HL-60 (cell line): ENCODE measurements at regions not wholly inside any gene's neighbourhood (a gene's known extent, or its start where the extent isn't known, plus 50 kb on each side); places are given as distances from the start of the nearest gene placed in this dataset.

Source experiments
- GABPA ChIP-seq: IDR thresholded peaks from 2 replicates; pipeline ENCODE4 v1.6.1; 2012; ENCODE audit warnings: low read depth
- POLR2AphosphoS5 ChIP-seq: IDR thresholded peaks from 2 replicates; pipeline ENCODE4 v1.6.1; 2012; ENCODE audit warnings: low read depth
- SPI1 ChIP-seq: IDR thresholded peaks from 2 replicates; pipeline ENCODE4 v1.6.1; 2012; ENCODE audit warnings: low read depth, mild to moderate bottlenecking, borderline replicate concordance
- TF ChIP-seq, protein P1 (sequence below): IDR thresholded peaks from one replicate; pipeline ENCODE4 v1.5.1; 2011; ENCODE audit warnings: low read length, control low read depth, inconsistent platforms; ENCODE audit not compliant: insufficient read depth
- TF ChIP-seq, protein P2 (sequence below): IDR thresholded peaks from 2 replicates; pipeline ENCODE4 v1.6.1; 2012; ENCODE audit warnings: low read depth; ENCODE audit not compliant: insufficient replicate concordance

DNA sequence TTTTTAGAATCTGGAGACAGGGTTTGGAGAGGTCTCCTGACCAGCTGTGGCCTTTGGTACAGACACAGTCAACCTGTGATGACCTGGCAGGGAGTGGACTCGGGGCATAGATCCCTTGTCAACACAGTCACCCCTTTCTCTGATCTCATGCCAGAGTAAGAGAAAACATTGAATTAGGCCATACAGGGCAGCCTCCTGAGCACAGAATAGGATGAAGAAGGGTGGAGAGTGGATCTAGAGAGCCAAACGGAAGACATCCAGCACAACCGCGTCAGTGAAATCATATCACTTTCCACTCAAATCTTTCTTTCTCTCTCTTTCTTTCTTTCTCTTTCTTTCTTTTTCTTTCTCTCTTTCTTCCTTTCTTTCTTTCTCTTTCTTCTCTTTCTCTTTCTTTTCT is 145.9 kb upstream of the TBX3 start:
- TF ChIP-seq, protein P1, sequence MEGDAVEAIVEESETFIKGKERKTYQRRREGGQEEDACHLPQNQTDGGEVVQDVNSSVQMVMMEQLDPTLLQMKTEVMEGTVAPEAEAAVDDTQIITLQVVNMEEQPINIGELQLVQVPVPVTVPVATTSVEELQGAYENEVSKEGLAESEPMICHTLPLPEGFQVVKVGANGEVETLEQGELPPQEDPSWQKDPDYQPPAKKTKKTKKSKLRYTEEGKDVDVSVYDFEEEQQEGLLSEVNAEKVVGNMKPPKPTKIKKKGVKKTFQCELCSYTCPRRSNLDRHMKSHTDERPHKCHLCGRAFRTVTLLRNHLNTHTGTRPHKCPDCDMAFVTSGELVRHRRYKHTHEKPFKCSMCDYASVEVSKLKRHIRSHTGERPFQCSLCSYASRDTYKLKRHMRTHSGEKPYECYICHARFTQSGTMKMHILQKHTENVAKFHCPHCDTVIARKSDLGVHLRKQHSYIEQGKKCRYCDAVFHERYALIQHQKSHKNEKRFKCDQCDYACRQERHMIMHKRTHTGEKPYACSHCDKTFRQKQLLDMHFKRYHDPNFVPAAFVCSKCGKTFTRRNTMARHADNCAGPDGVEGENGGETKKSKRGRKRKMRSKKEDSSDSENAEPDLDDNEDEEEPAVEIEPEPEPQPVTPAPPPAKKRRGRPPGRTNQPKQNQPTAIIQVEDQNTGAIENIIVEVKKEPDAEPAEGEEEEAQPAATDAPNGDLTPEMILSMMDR = no peak
- TF ChIP-seq POLR2AphosphoS5 (no peak), GABPA (no peak), SPI1 (no peak)
- TF ChIP-seq, protein P2, sequence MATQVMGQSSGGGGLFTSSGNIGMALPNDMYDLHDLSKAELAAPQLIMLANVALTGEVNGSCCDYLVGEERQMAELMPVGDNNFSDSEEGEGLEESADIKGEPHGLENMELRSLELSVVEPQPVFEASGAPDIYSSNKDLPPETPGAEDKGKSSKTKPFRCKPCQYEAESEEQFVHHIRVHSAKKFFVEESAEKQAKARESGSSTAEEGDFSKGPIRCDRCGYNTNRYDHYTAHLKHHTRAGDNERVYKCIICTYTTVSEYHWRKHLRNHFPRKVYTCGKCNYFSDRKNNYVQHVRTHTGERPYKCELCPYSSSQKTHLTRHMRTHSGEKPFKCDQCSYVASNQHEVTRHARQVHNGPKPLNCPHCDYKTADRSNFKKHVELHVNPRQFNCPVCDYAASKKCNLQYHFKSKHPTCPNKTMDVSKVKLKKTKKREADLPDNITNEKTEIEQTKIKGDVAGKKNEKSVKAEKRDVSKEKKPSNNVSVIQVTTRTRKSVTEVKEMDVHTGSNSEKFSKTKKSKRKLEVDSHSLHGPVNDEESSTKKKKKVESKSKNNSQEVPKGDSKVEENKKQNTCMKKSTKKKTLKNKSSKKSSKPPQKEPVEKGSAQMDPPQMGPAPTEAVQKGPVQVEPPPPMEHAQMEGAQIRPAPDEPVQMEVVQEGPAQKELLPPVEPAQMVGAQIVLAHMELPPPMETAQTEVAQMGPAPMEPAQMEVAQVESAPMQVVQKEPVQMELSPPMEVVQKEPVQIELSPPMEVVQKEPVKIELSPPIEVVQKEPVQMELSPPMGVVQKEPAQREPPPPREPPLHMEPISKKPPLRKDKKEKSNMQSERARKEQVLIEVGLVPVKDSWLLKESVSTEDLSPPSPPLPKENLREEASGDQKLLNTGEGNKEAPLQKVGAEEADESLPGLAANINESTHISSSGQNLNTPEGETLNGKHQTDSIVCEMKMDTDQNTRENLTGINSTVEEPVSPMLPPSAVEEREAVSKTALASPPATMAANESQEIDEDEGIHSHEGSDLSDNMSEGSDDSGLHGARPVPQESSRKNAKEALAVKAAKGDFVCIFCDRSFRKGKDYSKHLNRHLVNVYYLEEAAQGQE = no peak
